Natural killer cell treated with Interleukin-12 subunit alpha and Interleukin-12 subunit beta and Interleukin-15 and Interleukin-18, amount 100 ng/mL, for 72 hours (primary cell): ENCODE measurements at regions not wholly inside any gene's neighbourhood (a gene's known extent, or its start where the extent isn't known, plus 50 kb on each side); places are given as distances from the start of the nearest gene placed in this dataset.

Experiments
- ATAC-seq, 2 donors: fragments of 150-1000 bp; cut with Tn5 transposase in 1 of 2; sonication (Bioruptor Pico), chemical (Tn5 transposase) in 1 of 2; 2 replicates each; pipeline ENCODE4 v1.10.0; 2021
- DNase-seq: peaks from one replicate; pipeline ENCODE4 v3.0.0; 2022; ENCODE audit warnings: low spot score
- H3K27ac Mint-ChIP-seq, 2 donors: 1 replicate in 1 of 2; 2 replicates in 1 of 2; pipeline ENCODE4 v1.8.0; 2022; ENCODE audit warnings: mixed read lengths in 2 of 2, mild to moderate bottlenecking in 1 of 2, moderate library complexity in 1 of 2
- H3K27me3 Mint-ChIP-seq, 2 donors: 1 replicate in 1 of 2; 2 replicates in 1 of 2; pipeline ENCODE4 v1.8.0; 2022; ENCODE audit warnings: mixed read lengths in 2 of 2
- H3K36me3 Mint-ChIP-seq: one replicate; pipeline ENCODE4 v1.8.0; 2022; ENCODE audit warnings: mixed read lengths
- H3K4me1 Mint-ChIP-seq, 2 donors: 1 replicate in 1 of 2; 2 replicates in 1 of 2; pipeline ENCODE4 v1.8.0; 2022; ENCODE audit warnings: low read depth in 2 of 2, mixed read lengths in 2 of 2, mild to moderate bottlenecking in 1 of 2
- H3K4me3 Mint-ChIP-seq: one replicate; pipeline ENCODE4 v1.8.0; 2022; ENCODE audit warnings: mixed read lengths
- H3K9me3 Mint-ChIP-seq: 2 replicates; pipeline ENCODE4 v1.8.0; 2022; ENCODE audit warnings: mixed read lengths

GRCh38 chr3:83729576-83729975 is 1229.2 kb upstream of the CADM2 start:
- no peak overlapping the region for H3K27ac Mint-ChIP-seq
- H3K9me3 Mint-ChIP-seq = peaks cover 18% of the 10 kb centered on the region
- ATAC-seq (no peak), DNase-seq (no peak)
- no peak overlapping the region for H3K4me3 Mint-ChIP-seq
- no peaks in the 10 kb centered on the region for H3K4me1 Mint-ChIP-seq
- H3K36me3 Mint-ChIP-seq = no peaks in the 10 kb centered on the region
- H3K27me3 Mint-ChIP-seq = no peaks in the 10 kb centered on the region

GRCh38 chr3:83734656-83735055 is 1224.1 kb upstream of the CADM2 start:
- H3K4me1 Mint-ChIP-seq = no peaks in the 10 kb centered on the region
- no peaks in the 10 kb centered on the region for H3K36me3 Mint-ChIP-seq
- H3K4me3 Mint-ChIP-seq = no peak overlapping the region
- H3K27me3 Mint-ChIP-seq = no peaks in the 10 kb centered on the region
- H3K27ac Mint-ChIP-seq = no peak overlapping the region
- DNase-seq (no peak), ATAC-seq (no peak)
- peaks cover 7% of the 10 kb centered on the region for H3K9me3 Mint-ChIP-seq

- no peaks in the 10 kb centered on the region for H3K36me3 Mint-ChIP-seq
- H3K9me3 Mint-ChIP-seq = peaks cover 7% of the 10 kb centered on the region
- no peaks in the 10 kb centered on the region for H3K27me3 Mint-ChIP-seq
- DNase-seq (no peak), ATAC-seq (no peak)
- H3K4me1 Mint-ChIP-seq = no peaks in the 10 kb centered on the region
- no peak overlapping the region for H3K27ac Mint-ChIP-seq
- H3K4me3 Mint-ChIP-seq = no peak overlapping the region
These were observed 1220.6 kb upstream of the CADM2 start for GRCh38 chr3:83738202-83738601.

DNA sequence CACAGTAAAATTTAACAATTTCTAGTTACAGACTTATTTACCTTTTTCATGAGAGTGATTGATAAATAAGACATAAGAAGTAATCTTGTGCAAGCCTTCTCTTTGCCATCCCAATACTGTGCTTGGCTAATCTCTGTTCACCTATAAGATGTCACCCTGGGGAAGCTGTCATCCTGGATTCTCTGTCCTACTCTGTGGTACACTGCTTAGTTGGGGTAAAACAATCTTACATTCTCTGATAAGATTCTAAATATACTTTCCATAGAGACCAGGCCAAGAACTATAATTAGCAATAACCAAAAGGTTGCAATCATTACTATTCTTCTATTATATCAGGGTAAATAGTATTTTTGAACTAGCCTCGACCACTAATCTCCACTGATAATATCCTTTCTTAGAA is 1218.3 kb upstream of the CADM2 start:
- Mint-ChIP-seq H3K9me3 (peaks cover 16% of the 10 kb centered on the region), H3K36me3 (no peaks in the 10 kb centered on the region), H3K4me1 (no peaks in the 10 kb centered on the region), H3K4me3 (no peak overlapping the region), H3K27ac (no peak overlapping the region), H3K27me3 (no peaks in the 10 kb centered on the region)
- ATAC-seq (no peak), DNase-seq (no peak)

DNA sequence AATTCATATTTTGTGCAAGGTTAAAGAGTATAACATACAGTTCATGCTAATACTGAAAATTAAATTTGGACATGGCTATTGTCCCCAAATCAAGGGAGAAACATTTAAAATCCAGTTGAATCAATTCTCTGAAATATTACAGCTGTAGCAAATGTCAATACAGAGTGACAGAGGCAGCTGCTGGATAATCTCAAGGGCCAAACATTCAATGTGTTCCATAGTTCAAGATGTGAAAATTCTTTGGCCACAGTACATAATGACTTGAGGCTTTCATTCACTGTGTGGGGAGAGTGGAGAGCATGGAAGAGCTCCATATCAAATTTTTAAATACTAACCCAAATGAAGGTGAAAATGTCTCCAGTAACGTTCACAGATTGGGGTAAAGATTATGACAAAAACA is 1192.8 kb upstream of the CADM2 start:
- Mint-ChIP-seq H3K27me3 (no peaks in the 10 kb centered on the region), H3K9me3 (peaks cover 11% of the 10 kb centered on the region), H3K4me3 (no peak overlapping the region), H3K27ac (no peak overlapping the region), H3K36me3 (no peaks in the 10 kb centered on the region), H3K4me1 (no peaks in the 10 kb centered on the region)
- DNase-seq (no peak), ATAC-seq (no peak)

DNA sequence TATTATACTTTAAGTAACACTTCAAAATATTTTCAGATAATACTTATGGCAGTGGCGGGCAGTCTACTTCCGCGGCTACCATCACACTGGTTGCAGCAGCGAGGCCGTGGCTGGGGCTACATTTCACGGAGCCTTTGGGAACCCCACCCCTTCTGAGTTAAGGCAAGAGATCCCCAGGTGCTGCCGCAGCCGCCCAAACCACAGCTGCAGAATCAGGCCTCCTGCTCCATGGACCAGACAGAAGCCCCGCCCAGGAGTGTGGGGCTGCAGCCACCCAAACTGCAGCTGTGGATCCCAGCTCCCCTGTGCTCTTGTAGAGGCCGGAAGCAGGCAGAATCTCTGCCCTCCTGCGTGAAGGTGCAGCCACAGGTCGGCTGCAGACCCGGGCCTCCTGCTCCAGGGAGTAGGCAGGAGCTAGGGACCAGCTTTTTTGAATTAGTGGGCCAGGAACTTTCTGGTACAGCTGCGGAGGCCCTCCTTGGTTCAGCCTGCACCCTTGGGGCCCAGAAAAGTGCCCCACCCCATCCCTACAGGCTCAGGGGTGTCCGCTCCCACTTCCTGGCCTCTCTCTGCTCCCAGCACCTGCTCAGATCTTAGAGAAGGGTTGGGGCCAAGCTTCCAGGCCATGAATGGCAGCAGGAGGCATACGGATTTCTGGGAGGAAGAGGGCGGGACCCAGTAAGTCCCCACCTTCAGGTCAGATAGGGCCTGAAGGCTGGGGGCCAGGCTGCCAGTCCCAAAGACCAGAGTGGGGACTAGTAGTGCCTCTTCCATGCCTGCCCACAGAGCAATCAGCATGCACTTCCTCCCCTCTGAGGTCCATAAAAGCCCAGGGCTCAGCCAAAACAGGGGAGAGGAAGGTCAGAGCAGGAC is 1188.8 kb upstream of the CADM2 start:
- ATAC-seq (no peak), DNase-seq (no peak)
- Mint-ChIP-seq H3K4me3 (no peak overlapping the region), H3K9me3 (peaks cover 11% of the 10 kb centered on the region), H3K4me1 (no peaks in the 10 kb centered on the region), H3K27me3 (no peaks in the 10 kb centered on the region), H3K36me3 (no peaks in the 10 kb centered on the region), H3K27ac (no peak overlapping the region)

- Mint-ChIP-seq H3K27ac (no peak overlapping the region), H3K4me1 (no peaks in the 10 kb centered on the region), H3K4me3 (no peak overlapping the region), H3K27me3 (no peaks in the 10 kb centered on the region), H3K9me3 (peaks cover 10% of the 10 kb centered on the region), H3K36me3 (no peaks in the 10 kb centered on the region)
- ATAC-seq (no peak), DNase-seq (no peak)
These were observed 1188.0 kb upstream of the CADM2 start for GRCh38 chr3:83770664-83771402.

GRCh38 chr3:83802801-83803200 is 1156.0 kb upstream of the CADM2 start:
- Mint-ChIP-seq H3K9me3 (peaks cover 12% of the 10 kb centered on the region), H3K4me1 (no peaks in the 10 kb centered on the region), H3K4me3 (no peak overlapping the region), H3K27me3 (no peaks in the 10 kb centered on the region), H3K36me3 (no peaks in the 10 kb centered on the region), H3K27ac (no peak overlapping the region)
- ATAC-seq (no peak), DNase-seq (no peak)

GRCh38 chr3:83807511-83807910 is 1151.3 kb upstream of the CADM2 start:
- no peak for ATAC-seq
- H3K9me3 Mint-ChIP-seq = peaks cover 15% of the 10 kb centered on the region
- H3K4me3 Mint-ChIP-seq = no peak overlapping the region
- H3K36me3 Mint-ChIP-seq = peaks cover 7% of the 10 kb centered on the region
- no peaks in the 10 kb centered on the region for H3K4me1 Mint-ChIP-seq
- H3K27me3 Mint-ChIP-seq = no peaks in the 10 kb centered on the region
- no peak for DNase-seq
- H3K27ac Mint-ChIP-seq = no peak overlapping the region

DNA sequence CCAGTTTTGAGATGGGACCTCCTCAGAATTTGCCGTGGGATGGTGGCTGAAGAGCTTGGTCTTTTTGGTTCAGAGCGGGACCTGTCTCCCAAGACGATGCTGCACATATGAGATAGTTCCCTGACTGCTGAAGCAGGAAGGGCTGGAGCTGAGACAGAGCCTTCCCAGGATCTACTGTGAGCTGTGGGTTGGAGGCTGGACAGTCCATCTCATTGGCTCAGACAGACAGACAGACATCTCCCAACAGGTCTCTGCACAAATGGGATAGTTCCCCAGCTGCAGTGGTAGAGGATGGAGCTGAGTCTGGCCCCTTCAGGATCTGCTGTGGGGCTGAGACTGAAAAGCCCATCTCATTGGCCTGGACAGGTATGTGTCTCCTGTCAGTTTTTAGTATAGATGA is 1145.6 kb upstream of the CADM2 start:
- Mint-ChIP-seq H3K27ac (no peak overlapping the region), H3K9me3 (peaks cover 20% of the 10 kb centered on the region), H3K36me3 (peaks cover 7% of the 10 kb centered on the region), H3K4me3 (no peak overlapping the region), H3K4me1 (no peaks in the 10 kb centered on the region), H3K27me3 (no peaks in the 10 kb centered on the region)
- DNase-seq = no peak
- ATAC-seq = no peak

GRCh38 chr3:83816653-83817052 is 1142.1 kb upstream of the CADM2 start:
- Mint-ChIP-seq H3K27ac (no peak overlapping the region), H3K27me3 (no peaks in the 10 kb centered on the region), H3K4me3 (no peak overlapping the region), H3K4me1 (no peaks in the 10 kb centered on the region), H3K9me3 (peaks cover 16% of the 10 kb centered on the region), H3K36me3 (no peaks in the 10 kb centered on the region)
- no peak for DNase-seq
- ATAC-seq = no peak

DNA sequence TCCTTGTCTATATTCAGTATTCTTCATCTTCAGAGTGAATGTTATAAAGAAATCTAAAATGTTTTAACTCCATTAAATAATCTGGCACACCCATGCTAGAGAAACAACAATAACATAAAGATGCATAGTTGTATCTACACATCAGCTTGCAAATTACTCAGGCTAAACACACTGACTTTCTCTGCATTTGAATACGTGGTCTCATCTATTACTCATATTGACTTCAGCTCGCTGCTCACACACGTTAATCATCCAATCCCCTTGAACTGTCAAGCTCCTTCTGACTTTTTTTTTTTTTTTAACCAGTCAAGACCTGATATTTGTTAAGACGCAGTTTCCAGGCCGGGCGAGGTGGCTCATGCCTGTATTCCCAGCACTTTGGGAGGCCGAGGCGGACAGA is 1137.3 kb upstream of the CADM2 start:
- no peaks in the 10 kb centered on the region for H3K27me3 Mint-ChIP-seq
- no peak for ATAC-seq
- no peak for DNase-seq
- no peak overlapping the region for H3K27ac Mint-ChIP-seq
- H3K36me3 Mint-ChIP-seq = no peaks in the 10 kb centered on the region
- peaks cover 16% of the 10 kb centered on the region for H3K9me3 Mint-ChIP-seq
- H3K4me1 Mint-ChIP-seq = no peaks in the 10 kb centered on the region
- H3K4me3 Mint-ChIP-seq = no peak overlapping the region

DNA sequence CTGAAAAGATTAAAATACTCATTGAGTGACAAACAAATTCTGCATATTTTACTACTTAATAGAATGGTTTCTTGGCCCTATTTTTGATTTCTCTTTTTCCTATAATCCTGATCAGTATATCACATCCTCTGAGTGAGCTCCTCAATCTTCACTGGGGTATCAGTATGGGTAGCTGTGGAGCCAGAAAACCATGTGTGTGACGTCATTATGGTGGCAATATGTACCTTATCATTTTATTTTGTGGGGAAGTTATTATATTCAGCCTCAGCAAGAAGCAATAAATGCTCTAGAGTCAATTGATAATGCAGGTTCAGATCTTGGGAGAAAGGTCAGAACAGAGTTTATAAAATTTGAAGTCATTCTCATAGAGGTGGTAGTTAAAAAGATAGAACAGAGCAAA is 1135.7 kb upstream of the CADM2 start:
- Mint-ChIP-seq H3K9me3 (peaks cover 8% of the 10 kb centered on the region), H3K36me3 (no peaks in the 10 kb centered on the region), H3K4me1 (no peaks in the 10 kb centered on the region), H3K27ac (no peak overlapping the region), H3K27me3 (no peaks in the 10 kb centered on the region), H3K4me3 (no peak overlapping the region)
- ATAC-seq (no peak), DNase-seq (no peak)

GRCh38 chr3:83835040-83835439 is 1123.7 kb upstream of the CADM2 start:
- H3K9me3 Mint-ChIP-seq = peaks cover 10% of the 10 kb centered on the region

More at GRCh38 chr3:83835040-83835439, 1123.7 kb upstream of the CADM2 start:
- Mint-ChIP-seq H3K27ac (no peak overlapping the region), H3K4me3 (no peak overlapping the region), H3K36me3 (no peaks in the 10 kb centered on the region), H3K4me1 (no peaks in the 10 kb centered on the region), H3K27me3 (no peaks in the 10 kb centered on the region)
- DNase-seq = no peak
- ATAC-seq = no peak
